Suppressor macrophage treated with lipopolysaccharide for 1 hour (primary cell): ENCODE measurements at regions not wholly inside any gene's neighbourhood (a gene's known extent, or its start where the extent isn't known, plus 50 kb on each side); places are given as distances from the start of the nearest gene placed in this dataset.

Experiments
- DNase-seq, 3 donors: peaks; one replicate each; pipeline ENCODE4 v3.0.0-alpha.2; 2020 to 2022

- peak in 1 of 3 donors; percentile 40 for DNase-seq
Observed at GRCh38 chr11:69394234-69394868, 87.1 kb upstream of the LINC01488 start.

- DNase-seq, result peak; percentile 74 to 81 (median 75)
Observed at GRCh38 chr11:69394869-69395246, 86.6 kb upstream of the LINC01488 start.

- DNase-seq, result no peak
Observed at GRCh38 chr11:69395287-69395686, 86.2 kb upstream of the LINC01488 start.

- no peak for DNase-seq
Observed at GRCh38 chr11:69396051-69396947, 85.2 kb upstream of the LINC01488 start.

- DNase-seq, result no peak
Observed at GRCh38 chr11:69396948-69397307, 84.5 kb upstream of the LINC01488 start.

- no peak for DNase-seq
Observed at GRCh38 chr11:69397732-69398131, 83.7 kb upstream of the LINC01488 start.

GRCh38 chr11:69398529-69399492 lies 82.7 kb upstream of the LINC01488 start:
- DNase-seq, result peak in 1 of 3 donors; percentile 25

- DNase-seq, result no peak
Observed at GRCh38 chr11:69400140-69400539, 81.3 kb upstream of the LINC01488 start.

GRCh38 chr11:69400771-69401590 lies 80.5 kb upstream of the LINC01488 start:
- DNase-seq, result peak; percentile 77 to 84 (median 82)

GRCh38 chr11:69401715-69402114 lies 79.7 kb upstream of the LINC01488 start:
- DNase-seq, result no peak

GRCh38 chr11:69402251-69402887 lies 79.1 kb upstream of the LINC01488 start:
- DNase-seq, result peak in 1 of 3 donors; percentile 58

- DNase-seq, result peak; percentile 29 to 61 (median 60)
Observed at GRCh38 chr11:69403556-69404215, 77.8 kb upstream of the LINC01488 start.

GRCh38 chr11:69406060-69406459 lies 75.4 kb upstream of the LINC01488 start:
- DNase-seq, result no peak

GRCh38 chr11:69409812-69410645 lies 71.4 kb upstream of the LINC01488 start:
- peak in 1 of 3 donors; percentile 38 for DNase-seq

GRCh38 chr11:69411257-69411924 lies 70.1 kb upstream of the LINC01488 start:
- DNase-seq, result no peak

- no peak for DNase-seq
Observed at GRCh38 chr11:69413015-69413801, 68.3 kb upstream of the LINC01488 start.

GRCh38 chr11:69413993-69414392 lies 67.5 kb upstream of the LINC01488 start:
- no peak for DNase-seq

GRCh38 chr11:69414773-69415187 lies 66.7 kb upstream of the LINC01488 start:
- peak in 1 of 3 donors; percentile 51 for DNase-seq
